ENCODE measurements at regions not wholly inside any gene's neighbourhood (a gene's known extent, or its start where the extent isn't known, plus 50 kb on each side); places are given as distances from the start of the nearest gene placed in this dataset.

DNA sequence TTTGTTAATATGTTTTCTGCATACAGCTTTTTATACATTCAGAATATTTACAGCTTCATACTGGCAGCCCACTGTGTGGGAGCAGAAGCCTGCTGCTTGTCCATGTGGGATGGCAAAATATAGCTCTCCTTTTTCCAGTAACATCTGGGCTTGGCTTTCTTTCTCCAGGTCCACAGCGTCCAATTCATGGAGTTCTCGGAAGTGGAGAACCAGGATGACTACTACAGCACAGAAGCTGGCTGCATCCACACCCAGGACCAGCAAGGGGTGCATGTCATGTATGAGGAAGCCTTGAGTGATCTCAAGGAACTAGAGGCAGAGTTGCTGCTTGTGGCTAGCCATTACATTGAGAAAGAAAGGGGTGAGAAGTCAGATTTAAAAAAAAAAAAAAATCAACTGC is 143.1 kb downstream of the CD164 start:
- DNase-seq (ENCODE audit: low read depth), result no peak
- TF ChIP-seq, protein P1, sequence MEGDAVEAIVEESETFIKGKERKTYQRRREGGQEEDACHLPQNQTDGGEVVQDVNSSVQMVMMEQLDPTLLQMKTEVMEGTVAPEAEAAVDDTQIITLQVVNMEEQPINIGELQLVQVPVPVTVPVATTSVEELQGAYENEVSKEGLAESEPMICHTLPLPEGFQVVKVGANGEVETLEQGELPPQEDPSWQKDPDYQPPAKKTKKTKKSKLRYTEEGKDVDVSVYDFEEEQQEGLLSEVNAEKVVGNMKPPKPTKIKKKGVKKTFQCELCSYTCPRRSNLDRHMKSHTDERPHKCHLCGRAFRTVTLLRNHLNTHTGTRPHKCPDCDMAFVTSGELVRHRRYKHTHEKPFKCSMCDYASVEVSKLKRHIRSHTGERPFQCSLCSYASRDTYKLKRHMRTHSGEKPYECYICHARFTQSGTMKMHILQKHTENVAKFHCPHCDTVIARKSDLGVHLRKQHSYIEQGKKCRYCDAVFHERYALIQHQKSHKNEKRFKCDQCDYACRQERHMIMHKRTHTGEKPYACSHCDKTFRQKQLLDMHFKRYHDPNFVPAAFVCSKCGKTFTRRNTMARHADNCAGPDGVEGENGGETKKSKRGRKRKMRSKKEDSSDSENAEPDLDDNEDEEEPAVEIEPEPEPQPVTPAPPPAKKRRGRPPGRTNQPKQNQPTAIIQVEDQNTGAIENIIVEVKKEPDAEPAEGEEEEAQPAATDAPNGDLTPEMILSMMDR (conservative IDR thresholded peaks at IDR 0.05; ENCODE audit: low read depth, low read length), result no peak
- no peak overlapping the region for H3K4me3 ChIP-seq (ENCODE audit: low read depth, low read length)

DNA sequence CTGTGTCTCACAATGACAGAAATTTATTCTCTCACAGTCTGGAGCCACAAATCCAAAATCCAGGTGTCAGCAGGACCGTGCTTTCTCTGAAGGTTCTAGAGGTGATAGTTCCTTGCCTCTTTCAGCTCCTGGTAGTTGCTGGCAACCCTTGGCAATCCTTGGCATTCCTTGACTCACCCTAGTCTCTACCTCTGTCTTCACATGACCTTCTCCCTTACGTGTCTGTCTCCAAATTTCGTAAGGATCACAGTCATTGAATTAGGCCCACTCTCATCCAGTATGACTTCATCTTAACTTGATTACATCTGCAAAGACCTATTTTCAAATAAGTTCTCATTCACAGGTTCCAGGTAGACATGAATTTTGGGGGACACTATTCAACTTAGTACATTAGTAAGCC is 143.1 kb downstream of the CEP57L1 start:
- DNase-seq (ENCODE audit: low read depth), result no peak
- no peak overlapping the region for H3K4me3 ChIP-seq (ENCODE audit: low read depth, low read length)
- TF ChIP-seq, protein P1 (conservative IDR thresholded peaks at IDR 0.05; ENCODE audit: low read depth, low read length), result no peak

GRCh38 chr6:109237986-109238329 is 142.7 kb downstream of the CEP57L1 start:
- DNase-seq (ENCODE audit: low read depth), result no peak
- no peak overlapping the region for H3K4me3 ChIP-seq (ENCODE audit: low read depth, low read length)
- TF ChIP-seq, protein P1 (conservative IDR thresholded peaks at IDR 0.05; ENCODE audit: low read depth, low read length), result no peak

DNA sequence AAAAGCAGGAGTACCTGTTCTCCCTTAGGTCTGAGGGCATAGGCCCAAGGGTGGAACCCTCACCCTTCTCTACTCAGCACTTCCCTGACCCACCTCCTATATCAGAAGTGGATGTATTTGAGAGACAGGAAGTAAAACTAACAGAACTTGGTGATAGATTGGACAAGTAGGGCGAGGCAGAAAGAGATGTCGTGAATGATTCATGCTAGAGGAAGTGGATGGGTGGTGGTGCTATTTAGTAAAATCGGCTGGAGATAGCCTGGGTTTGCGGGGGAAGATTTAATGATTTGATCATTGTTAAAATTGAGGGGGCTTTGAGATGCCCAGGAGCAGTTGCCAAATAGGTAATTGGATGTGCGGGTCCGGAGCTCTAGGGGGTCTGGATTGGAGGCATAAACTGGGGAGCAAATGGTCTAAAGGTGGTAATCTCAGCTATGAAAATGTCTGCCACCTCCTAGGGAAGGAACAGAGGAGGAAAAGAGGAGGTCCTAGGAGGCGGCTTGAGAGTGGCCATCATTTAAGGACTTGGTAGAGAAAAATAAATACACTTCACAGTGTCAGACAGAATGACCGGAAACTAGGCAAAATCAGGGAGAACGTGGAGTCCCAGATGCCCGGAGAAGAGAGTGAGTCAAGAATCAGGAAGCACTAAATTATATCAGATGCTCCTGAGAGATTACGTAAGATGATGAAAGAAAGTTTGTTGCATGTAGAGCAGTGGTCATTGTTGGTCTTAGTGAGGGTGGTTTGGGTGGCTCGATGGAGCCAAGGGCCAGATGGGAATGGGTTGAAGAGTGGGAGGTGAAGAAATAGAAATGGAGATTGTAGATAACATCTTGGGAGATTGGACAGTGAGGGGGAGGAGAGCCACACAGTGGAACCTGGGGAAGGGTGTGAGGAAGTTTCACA is 142.0 kb downstream of the CEP57L1 start:
- DNase-seq (ENCODE audit: low read depth), result no peak
- H3K4me3 ChIP-seq (ENCODE audit: low read depth, low read length), result no peak overlapping the region
- TF ChIP-seq, protein P1 (conservative IDR thresholded peaks at IDR 0.05; ENCODE audit: low read depth, low read length), result no peak

GRCh38 chr6:109236115-109237076 is 141.1 kb downstream of the CEP57L1 start:
- no peak overlapping the region for H3K4me3 ChIP-seq (ENCODE audit: low read depth, low read length)
- DNase-seq (ENCODE audit: low read depth), result no peak
- TF ChIP-seq, protein P1 (conservative IDR thresholded peaks at IDR 0.05; ENCODE audit: low read depth, low read length), result no peak

DNA sequence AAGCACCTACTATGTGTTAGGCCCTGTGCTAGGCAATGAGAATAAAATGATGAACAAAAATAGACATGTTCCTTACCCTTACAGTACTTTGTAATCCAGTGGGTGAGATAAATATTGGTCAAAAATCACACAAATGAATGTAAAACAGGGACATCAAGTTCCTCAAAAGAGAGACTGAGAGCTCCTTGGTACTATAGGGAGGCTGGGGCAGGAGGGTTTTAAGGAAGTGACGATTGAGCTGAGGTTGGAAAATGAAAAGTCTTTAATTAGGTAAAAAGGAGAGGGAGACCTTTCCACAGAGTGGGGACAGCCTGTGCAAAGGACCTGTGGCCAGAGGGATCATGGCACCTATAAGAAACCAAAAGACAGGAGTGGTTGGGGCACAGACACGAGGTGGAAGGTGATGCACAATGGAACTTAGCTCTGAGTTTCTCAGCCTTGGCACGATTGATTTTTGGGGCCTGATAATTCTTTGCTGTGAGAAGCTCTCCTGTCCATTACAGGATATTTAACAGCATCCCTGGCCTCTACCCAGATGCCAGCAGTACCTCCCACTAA is 140.3 kb downstream of the CEP57L1 start:
- TF ChIP-seq, protein P1 (conservative IDR thresholded peaks at IDR 0.05; ENCODE audit: low read depth, low read length), result no peak
- H3K4me3 ChIP-seq (ENCODE audit: low read depth, low read length), result no peak overlapping the region
- no peak for DNase-seq (ENCODE audit: low read depth)

All from epithelial cell of proximal tubule (primary cell).